Effector CD4-positive, alpha-beta T cell (primary cell): ENCODE measurements at regions not wholly inside any gene's neighbourhood (a gene's known extent, or its start where the extent isn't known, plus 50 kb on each side); places are given as distances from the start of the nearest gene placed in this dataset.
"Not testable (repeated sequence)": the region's sequence is repeated elsewhere in the genome, so short reads cannot be mapped to it uniquely, and the experiment has no call there.

Experiments used
- DNase-seq: peaks from one replicate; pipeline ENCODE4 v3.0.0-alpha.2; 2020

GRCh38 chr6:169973588-169974467, 222.4 kb downstream of the ERMARD start:
- DNase-seq, result not testable (repeated sequence)

- no peak for DNase-seq
Measured at GRCh38 chr6:169972736-169973135, 221.3 kb downstream of the ERMARD start.

GRCh38 chr6:169972101-169972651, 220.8 kb downstream of the ERMARD start:
- no peak for DNase-seq

GRCh38 chr6:169971081-169971861, 219.8 kb downstream of the ERMARD start:
- DNase-seq, result no peak

- no peak for DNase-seq
Measured at GRCh38 chr6:169970306-169970988, 219.0 kb downstream of the ERMARD start.

- DNase-seq, result no peak
Measured at GRCh38 chr6:169969372-169970099, 218.1 kb downstream of the ERMARD start.

GRCh38 chr6:169968541-169969270, 217.3 kb downstream of the ERMARD start:
- DNase-seq, result no peak

- DNase-seq, result no peak
Measured at GRCh38 chr6:169967687-169968086, 216.3 kb downstream of the ERMARD start.

- no peak for DNase-seq
Measured at GRCh38 chr6:169966312-169967181, 215.1 kb downstream of the ERMARD start.

GRCh38 chr6:169965657-169966311, 214.4 kb downstream of the ERMARD start:
- no peak for DNase-seq

- DNase-seq, result no peak
Measured at GRCh38 chr6:169965239-169965638, 213.8 kb downstream of the ERMARD start.

- no peak for DNase-seq
Measured at GRCh38 chr6:169964486-169965180, 213.2 kb downstream of the ERMARD start.

- no peak for DNase-seq
Measured at GRCh38 chr6:169963581-169964297, 212.3 kb downstream of the ERMARD start.

GRCh38 chr6:169962604-169963469, 211.4 kb downstream of the ERMARD start:
- DNase-seq, result no peak

- DNase-seq, result no peak
Measured at GRCh38 chr6:169961772-169962561, 210.5 kb downstream of the ERMARD start.

GRCh38 chr6:169960886-169961611, 209.6 kb downstream of the ERMARD start:
- no peak for DNase-seq
